B cell (primary cell): ENCODE measurements at regions not wholly inside any gene's neighbourhood (a gene's known extent, or its start where the extent isn't known, plus 50 kb on each side); places are given as distances from the start of the nearest gene placed in this dataset.

Experiments
- CTCF ChIP-seq: fragments of 200-600 bp; IDR thresholded peaks from one replicate; pipeline ENCODE4 v1.8.0; 2022; ENCODE audit warnings: antibody characterized with exemption, mild to moderate bottlenecking
- EZH2 ChIP-seq: IDR thresholded peaks from 2 replicates; pipeline ENCODE4 v1.6.1; 2012; ENCODE audit warnings: borderline replicate concordance, low read depth, mild to moderate bottlenecking, moderate library complexity, low read length; ENCODE audit not compliant: insufficient read depth, poor library complexity, severe bottlenecking

DNA sequence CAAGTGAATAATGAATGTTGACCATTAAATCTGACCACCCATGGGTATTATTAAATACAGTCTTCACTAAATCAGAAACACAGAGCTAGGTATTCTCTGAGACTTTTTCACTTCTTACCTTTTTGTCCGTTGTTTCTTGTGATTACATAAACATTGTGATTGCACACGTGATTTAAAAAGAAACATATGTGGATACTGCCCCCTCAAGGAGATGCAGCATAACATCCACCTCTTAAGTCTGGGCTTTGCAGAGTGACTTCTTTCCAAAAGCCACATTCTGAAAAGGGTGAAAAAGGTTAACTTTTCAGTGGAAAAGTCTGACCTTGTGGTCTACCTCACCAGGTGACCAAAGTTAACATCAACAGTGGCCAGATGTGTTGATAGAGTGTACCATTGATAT, 185.5 kb upstream of the FAR2 start:
- TF ChIP-seq EZH2 = no peak
- no peak for TF ChIP-seq CTCF
